CD4-positive, alpha-beta T cell treated with Interleukin-21 for 1 hour (primary cell): ENCODE measurements at regions not wholly inside any gene's neighbourhood (a gene's known extent, or its start where the extent isn't known, plus 50 kb on each side); places are given as distances from the start of the nearest gene placed in this dataset.
"Not testable (repeated sequence)": the region's sequence is repeated elsewhere in the genome, so short reads cannot be mapped to it uniquely, and the experiment has no call there.

Source experiments
- DNase-seq: peaks from one replicate; pipeline ENCODE4 v3.0.0-alpha.2; 2020

DNA sequence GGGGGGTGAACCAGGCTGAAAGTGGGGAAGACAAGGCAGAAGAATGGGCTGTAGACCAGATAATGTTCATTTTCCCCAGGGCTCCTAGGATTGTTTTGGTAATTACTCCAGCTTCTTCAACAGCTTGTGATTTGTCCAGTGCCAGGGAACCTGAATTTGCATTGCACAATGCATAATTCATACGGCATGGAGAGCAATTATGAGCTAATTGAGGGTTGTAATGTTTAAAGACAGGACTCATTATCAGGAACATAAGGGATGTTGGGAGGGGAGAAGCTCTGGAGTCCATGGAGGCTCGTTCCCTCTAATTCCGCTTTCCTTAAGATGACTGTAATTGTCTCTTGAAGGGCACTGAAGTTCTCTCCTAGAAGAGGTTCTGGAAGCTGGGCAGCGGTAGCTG lies 405.0 kb upstream of the ZMIZ1 start:
- no peak for DNase-seq

DNA sequence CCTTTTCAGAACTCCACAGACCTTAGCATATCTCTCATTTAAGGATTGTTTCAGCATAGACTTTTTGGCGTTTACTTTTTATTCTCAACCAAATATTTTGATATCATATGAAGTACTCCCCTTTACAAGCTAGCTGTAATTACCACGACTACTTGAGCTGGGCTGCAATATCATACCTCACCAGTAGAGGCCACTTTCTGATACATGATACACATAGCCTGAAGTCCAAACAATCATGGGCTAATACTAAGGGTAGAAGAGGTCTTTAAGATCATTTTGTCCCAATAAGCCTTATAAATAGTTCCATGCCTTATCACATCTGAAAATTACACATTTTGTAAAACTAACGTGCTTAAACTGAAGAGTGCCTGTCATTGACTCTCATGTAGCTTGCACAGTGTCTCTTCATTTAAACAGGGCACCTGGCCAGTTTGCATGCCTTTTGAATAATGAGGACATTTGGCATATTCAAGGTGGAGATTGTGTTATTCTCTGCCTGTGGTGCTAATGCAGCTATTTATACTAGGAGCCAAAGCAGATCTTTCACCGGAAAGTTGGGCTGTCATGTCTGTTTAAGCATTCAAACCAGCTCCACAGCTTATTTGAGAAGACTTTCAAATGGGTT lies 403.7 kb upstream of the ZMIZ1 start:
- DNase-seq = no peak

DNA sequence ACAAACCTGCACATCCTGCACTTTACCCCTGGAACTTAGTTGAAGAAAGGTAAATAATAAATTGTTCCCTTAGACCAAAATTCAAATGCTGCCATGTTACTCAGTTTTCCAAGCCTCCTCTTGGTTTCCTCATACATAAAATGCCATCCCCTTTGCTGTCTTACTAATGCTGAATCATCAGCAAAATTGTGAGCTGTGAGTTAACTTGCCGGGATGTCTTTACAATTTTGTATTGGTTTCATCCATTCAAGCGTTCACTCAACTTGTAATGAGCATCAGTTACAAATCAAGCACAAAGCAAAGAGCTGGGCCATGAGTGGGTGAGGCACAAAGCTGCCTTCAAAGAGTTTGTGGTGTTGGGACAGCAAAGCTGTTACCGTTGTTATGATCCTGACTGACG lies 395.8 kb upstream of the ZMIZ1 start:
- no peak for DNase-seq

DNA sequence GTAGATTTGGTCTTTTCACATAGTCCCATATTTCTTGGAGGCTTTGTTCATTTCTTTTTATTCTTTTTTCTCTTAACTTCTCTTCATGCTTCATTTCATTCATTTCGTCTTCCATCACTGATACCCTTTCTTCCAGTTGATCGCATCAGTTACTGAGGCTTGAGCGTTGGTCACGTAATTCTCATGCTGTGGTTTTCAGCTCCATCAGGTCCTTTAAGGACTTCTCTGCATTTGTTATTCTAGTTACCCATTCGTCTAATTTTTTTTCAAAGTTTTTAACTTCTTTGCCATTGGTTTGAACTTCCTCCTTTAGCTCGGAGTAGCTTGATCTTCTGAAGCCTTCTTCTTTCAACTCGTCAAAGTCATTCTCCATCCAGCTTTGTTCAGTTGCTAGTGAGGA lies 387.6 kb upstream of the ZMIZ1 start:
- not testable (repeated sequence) for DNase-seq

DNA sequence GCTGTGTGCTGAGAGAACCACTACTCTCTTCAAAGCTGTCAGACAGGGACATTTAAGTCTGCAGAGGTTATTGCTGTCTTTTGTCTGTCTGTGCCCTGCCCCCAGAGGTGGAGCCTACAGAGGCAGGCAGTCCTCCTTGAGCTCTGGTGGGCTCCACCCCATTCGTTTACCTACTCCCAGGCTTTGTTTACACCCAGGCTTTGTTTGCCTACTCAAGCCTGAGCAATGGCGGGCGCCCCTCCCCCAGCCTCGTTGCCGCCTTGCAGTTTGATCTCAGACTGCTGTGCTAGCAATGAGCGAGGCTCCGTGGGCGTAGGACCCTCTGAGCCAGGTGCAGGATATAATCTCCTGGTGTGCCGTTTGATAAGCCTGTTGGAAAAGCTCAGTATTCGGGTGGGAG lies 386.8 kb upstream of the ZMIZ1 start:
- not testable (repeated sequence) for DNase-seq

DNA sequence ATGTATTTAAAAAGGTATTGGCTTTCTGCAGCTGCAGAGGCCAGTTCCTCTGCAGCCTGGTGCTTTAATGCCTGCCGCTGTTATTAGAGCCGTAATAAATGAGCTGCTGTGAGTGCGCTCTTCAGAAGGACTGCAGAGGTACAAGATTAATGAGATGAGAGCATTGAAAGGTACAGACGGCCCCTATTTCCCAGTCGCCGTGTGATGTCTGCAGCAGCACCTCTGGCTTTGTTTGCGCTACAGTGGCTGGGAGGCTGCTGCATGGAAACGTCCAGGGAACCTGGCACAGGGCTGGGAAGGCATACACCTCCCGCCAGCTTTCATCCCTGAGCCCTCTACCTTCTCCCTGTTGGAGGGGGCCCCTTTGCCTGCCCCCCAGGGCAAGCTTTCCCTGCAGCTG lies 383.8 kb upstream of the ZMIZ1 start:
- no peak for DNase-seq

DNA sequence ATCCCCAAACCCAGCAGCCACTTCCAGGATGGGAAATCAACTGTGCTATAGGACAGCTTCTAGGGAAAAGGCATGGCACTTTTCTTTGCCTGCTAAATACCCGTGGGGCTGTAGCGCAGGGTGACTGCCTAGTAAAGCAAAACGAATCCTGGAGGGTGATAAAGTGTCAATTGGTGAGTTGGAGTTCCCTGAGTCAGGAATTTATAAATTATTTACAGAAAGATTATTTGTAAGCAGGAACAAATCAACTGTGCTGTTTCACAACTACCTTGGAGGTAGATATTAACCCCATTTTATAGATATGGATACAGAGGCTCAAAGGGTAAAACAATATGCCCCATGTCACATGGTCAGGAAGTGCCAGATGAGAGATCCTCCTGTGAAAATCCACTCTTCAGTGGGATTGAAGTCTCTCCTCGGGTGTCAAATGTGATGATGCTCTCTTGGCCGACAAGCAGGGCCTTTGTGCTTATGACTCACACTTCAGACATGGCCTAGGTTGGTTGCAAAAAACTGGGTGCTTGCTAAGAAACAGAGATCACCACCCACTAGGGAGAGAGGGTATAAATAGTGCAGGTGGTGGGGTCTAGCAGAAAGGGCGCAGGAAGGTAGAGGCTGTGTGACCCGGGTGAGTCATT lies 383.2 kb upstream of the ZMIZ1 start:
- DNase-seq = no peak

DNA sequence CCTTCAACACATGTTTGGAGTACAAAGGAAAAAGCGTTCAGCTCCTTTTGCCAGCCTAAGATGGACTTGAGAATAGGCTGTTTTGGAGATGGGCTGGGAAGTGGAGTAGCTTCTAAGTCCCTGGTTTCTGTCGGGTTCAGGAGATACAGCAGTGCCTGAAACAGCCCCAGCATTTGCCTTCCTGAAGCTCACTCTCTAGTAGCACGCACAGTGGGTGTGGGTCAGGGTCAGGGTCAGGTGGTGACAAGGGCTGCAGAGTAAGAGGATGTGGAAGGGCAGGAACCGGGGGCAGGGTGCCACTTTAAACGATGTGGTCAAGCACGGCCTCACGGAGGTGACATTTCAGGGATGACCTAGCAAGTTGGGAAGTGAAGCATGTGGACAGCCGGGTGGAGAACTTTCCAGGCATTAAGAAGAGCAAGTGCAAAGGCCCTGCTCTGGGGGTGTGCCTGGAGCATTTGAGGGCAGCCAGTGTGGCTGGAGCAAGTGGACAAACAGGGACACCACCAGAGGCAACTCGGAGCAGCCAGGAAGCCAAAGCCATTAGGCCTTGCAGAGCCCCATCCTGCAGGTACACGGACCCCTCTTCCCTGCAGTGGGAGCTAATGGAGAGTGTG lies 382.2 kb upstream of the ZMIZ1 start:
- DNase-seq = no peak

DNA sequence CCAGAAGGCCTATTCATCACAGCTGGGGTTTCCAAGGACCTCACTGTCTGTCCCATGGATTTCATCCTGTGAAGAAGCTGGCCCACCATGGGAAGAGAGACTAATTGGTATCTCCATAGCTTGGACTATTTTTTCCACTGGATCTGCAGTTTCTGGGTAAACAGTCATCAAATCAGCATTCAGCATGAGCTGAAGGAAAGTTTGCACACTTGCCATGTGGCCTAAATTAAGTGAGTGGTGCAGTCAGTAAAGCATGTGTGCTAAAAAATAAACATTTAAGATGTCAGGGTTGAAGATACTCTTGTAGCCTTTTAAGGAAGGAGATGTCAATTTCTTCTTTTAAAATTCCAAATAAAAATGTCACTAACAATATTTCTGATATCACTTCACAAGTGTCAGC lies 381.1 kb upstream of the ZMIZ1 start:
- no peak for DNase-seq

DNA sequence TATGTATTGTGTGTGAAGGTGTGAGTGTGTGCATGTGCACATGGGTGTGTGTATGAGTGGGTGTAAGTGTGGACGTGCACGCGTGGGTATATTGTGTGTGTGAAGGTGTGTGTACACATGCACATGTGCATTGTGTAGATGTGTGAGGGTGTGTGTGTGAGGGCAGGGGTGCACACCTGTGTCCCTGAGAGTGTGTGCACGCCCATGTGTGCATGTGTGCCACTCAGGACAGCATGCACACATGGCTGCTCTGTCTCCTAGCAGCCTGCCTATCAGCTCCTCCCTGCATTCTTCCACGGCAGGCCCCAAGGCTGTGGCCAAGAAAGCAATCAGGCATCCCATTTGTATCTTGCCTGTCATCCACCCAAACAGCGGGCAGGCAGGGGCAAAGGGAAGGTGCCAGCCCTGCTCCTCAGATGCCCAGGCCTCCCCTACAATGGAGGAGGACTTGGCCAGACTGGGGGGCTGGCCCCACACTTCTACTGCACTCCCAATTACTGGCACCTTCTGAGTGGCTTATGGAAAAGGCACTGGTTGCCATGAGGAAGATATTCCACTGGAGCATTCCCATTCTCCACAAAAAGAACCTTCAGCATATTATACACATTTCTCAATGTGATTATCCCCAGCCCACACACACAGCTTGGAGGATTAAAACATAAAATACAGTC lies 380.4 kb upstream of the ZMIZ1 start:
- no peak for DNase-seq

DNA sequence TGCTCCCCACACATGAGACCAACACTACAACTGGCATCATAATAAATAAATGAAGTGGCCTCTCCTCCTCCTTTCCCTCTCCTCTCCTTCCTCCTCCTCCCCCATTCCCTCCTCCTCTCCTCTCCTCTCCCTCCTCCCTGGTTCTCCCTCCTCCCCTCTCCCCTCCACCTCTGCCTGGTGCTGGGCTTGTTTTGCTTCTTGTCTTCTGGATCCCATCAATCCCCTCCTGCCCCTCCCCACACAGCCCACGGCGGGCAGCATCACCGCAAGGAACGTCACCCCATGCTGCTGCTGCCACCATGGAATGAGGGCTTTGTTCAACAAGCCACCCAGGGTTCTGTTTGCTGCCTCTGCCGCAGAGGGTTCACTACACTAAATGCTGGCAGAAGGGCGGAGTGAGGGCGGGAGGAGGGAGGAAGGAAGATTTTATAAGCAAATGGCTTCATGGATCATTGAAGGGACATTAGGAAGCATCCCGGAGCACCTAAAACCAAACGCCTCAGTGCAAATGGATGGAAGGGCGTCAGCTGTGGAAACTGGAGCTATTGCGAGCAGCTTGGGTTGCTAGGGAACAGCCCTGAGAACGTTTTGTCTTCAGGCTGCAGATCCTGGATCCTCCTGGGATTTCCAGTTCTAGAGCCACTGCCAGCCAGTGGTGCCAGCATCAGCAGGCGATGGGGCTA lies 379.7 kb upstream of the ZMIZ1 start:
- DNase-seq = no peak

DNA sequence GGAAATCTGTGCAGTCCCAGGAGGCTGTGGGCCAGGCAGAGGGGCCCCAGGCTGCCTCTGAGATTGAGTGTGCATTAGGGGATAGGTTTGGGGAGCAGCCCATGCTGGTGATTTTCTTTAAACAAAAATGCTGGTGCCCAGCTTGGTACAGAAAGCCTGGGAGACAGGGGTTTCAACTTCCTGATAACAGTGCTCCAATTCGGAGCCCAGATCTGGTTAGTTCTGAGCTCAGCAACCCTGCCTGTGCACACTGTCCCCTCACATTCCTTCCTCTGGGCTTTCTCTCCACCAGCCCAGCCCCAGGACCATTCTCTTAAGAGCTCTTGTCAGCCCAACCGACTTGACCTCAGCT lies 379.2 kb upstream of the ZMIZ1 start:
- no peak for DNase-seq

DNA sequence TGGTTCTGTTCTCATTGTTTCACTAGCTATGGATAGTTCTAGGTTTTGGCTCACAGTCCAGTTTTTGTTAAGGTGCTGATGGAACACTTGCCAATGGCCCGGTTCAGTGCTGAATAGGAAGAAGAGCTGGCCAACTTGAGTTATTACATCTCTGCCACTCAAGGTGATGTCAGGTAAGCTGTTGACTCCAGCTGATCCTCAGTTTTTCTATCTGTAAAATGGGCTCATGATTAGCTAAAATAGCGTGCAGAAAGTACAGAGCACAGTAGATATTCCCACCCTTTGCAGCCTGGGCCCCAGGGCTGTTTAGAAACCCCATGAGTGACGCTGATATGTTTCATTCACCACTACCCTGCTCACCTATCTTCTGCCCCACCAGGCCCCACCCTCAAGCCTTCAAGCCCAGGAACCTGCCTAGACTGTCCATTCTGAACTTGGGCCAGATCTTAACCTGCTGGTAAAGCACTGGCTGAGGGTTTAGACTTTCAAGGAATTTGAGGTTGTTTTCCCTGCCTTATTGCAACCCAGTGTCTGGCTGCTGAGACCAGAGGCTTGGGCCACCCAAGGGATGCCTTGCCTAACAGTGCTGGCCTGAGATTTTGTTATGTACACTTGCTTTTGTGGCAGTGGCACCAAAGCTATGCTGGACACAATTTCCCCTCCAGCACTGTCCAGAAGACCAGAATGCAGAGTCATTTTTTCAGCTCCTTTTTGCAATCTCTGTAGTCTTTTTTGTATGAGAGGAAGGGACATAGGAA lies 378.2 kb upstream of the ZMIZ1 start:
- no peak for DNase-seq

DNA sequence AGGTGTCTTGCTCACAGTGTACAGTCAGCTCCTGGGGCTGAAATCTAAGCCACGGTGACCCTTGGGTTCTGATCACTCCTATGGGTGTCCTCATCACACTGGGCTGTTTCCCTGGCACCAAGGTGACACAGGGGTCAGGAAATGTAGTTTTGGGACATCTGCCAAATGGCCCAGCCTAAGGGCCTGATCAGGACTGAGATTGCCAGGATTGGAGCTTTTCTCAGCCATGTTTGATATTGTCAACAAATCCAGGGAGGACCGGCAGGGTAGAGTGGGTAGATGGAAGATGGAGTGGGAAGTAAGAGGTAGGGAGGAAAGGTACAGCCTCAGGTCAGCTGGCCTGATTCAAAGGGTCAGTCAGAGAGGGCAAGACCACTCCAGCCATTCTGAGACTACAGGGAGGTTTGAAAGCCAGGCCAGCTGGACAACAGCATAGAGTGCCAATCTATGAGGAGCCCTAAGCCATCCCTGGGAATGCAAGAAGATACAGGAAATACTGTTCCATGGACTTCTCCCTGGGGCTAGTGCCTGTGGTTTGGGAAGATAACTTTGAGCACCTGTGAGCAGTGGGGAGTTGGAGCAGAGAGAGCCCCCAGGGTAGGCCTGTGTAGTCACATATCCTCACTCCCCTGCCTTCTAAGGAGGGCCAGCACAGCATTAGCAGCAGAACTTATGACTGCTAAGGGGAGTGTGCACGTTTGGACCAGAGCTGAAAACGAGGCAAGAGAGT lies 377.3 kb upstream of the ZMIZ1 start:
- DNase-seq = no peak

DNA sequence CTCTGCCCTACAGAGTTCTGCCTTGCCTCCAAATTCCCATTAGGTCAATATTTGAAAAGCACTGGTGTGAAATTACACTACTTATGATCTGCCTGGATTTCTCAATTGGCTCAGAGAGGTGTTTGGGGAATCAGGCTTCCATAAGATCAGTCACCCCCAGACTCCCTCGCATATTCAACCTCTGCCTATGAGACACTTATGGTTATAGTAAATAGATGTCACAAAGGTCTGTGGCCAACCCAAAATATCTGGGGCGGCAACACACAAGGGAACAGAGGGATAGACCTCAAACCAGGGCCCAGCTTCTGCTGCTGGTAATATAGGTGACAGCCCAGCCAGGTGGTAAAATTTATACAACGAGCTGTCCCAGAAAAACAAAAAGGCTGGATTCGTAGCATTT lies 376.7 kb upstream of the ZMIZ1 start:
- DNase-seq = no peak

DNA sequence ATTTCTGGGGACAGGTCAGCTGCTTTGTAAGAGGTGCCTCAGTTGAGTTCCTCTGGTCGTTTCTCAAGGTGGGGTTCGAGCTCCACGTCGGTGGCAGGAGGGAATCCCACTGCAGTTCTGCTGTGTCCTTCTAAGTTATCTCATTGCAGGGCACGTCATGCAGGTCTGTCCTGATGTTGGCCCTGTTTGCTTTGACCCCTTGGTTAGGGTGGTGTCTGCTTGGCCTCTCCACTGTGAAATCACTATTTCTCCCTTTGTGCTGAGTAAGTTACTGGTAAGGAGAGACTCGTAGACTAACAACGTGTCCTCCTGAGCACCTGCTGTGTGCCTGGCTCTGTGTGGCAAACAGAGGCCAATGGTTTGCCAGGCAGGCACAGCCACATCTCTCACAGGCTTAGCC lies 372.9 kb upstream of the ZMIZ1 start:
- DNase-seq = no peak

DNA sequence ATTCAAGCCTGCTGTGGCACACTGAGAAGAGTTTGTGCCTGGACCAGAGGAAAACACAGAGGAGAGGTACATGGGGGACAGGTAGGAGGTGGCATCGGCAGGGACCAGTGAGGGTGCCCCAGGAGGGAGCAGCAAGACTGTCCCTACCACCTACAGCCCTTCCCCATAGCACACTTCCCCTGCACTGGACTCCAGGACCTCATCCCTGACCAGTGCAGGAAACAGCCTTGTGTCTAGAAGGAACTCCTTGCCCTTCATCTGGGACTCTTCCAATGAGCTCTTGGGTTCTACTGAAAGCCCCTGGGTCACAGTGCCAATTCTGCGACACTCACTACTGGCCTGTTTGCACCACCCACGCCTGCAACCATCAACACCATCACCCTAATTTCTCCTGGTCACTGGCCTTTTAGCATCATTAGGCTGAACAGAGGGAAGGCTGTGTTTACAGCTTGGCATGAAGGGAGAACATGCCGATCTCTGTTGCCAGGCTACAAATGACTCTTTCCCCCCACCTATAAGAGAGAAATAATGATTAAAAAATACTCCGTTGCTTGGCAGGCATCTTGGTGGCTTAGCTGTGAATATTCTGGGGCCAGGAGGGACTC lies 371.9 kb upstream of the ZMIZ1 start:
- DNase-seq = no peak

DNA sequence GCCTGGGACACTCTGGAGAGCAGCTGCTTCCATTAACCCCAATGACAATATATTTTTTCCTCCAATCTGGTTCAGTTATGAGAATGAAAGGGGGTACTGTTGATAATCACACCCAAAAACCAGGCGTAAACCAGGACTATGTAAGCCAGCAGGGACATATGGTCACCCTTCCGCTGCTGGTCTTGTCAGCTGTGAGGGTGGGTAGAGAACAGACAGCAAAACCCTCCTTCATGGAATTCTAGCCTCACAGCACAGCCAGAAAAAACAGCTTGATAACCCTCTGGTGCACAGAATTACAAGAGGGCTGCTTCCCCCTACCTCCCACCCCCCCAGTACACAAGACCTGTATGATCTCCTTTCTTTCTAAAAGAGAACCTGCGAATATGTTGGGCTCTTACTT lies 368.8 kb upstream of the ZMIZ1 start:
- no peak for DNase-seq

DNA sequence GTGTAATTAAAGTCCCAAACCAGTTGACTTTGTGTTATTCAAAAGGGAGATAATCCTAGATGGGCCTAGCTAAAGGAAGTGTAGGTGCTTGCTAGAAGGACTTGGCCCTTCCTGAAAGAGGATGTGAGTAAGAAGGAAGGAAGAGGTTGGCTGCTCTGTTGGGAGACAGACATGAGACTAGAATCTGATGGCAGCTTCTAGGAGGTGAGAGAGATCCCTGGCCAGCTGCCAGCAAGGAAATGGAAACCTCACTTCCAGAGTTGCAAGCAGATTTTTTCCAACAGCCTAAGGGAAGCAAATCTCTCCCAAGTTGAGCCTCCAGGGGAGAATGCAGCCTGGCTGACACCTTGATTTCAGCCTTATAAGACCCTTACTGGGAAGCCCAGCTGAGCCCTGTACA lies 368.4 kb upstream of the ZMIZ1 start:
- no peak for DNase-seq

DNA sequence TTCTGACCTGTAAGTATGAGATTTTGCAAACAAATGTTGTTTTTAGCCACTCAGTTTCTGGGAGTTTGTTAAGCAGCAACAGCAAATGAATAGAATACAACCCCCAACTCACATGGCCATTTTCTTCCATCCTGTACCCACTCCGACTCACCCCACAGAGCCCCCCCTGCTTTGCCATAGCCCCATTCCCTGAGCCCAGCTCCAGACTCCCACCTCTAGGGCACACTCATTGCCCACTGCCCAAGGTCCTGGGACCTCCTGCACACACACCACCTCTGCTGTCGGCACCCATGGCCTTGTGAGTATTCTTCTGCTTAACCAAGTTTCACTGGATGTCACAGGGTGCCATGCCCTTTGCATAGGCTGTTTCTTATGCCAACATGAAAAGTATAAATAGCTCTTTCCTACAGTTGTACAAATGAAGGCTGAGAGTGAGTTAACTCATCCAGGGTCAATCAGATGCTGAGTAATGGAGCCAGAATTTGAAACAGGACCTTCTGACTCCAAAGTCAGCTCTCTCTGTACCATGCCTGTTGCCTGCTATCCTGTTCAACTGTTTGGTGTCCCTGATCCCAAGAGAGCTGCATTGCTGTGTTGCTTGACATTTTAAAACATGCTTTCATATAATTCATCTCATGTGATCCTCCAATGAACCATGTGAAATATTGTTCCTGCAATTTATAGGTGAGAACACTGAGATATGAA lies 367.8 kb upstream of the ZMIZ1 start:
- DNase-seq = no peak

DNA sequence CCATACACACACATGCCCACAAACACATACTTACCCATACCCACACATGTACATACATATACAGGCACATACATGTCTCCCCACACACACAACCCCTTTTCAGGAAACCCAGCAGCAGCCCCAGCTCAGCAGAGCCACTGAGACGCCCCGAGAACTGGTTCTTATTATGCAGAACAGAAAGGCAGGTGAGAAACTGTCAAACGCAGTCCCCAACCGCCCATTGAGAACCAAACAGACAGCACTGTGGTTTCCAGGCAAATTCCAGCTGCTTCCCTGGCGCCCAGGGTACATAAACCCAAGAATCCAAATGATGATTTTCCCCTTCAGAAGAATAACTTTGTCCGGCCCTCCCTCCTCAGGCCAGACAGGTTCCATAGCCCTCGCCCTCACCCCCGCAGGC lies 366.6 kb upstream of the ZMIZ1 start:
- DNase-seq = no peak
